NCI-H524 (cell line): ENCODE measurements at regions not wholly inside any gene's neighbourhood (a gene's known extent, or its start where the extent isn't known, plus 50 kb on each side); places are given as distances from the start of the nearest gene placed in this dataset.

ENCODE experiments used
- DNase-seq, 2 experiments: peaks; one replicate each; lab custom pipeline; 2025; lab: John Stamatoyannopoulos, UW

DNA sequence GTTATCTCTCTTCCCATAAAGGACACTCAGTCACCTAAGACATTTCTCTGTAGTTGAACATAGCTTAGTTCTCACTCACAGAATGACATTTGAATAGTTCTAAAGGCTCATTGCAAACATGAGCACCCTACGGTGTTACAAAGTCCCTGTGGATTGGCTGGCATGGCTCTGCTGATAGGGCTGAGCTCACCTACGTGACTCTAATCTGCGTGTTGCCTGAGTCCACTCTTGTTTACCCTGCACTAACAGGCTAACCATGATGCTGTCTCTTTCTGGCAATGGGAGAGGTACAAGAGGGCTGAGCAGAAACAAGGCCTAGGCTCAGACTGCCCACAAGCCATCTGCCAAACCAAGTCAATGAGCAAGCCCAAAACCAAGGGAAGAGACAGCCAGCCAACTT is 103.6 kb downstream of the PALM2AKAP2 start:
- DNase-seq: no peak

DNA sequence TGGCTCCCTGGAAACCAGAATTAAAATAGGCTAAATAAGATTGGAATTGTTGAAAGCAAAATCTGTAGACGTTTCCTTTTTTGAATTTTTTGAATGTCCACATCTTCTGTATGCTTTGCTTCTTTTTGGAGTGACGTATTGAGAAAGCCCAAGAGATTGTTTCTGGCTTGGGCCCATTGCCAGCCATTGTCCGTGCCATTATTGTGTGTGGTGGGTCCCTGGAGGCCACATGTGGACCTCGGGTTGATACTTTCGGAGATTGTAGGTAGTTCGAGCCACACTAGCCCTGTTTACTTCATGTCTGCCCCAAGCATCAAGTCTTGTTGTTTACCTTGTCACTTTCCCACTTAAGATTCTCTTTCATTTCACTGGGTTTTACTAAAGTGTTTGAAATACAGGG is 106.0 kb downstream of the PALM2AKAP2 start:
- DNase-seq: no peak

- no peak for DNase-seq
These were observed 106.6 kb downstream of the PALM2AKAP2 start for GRCh38 chr9:109886617-109887016.

DNA sequence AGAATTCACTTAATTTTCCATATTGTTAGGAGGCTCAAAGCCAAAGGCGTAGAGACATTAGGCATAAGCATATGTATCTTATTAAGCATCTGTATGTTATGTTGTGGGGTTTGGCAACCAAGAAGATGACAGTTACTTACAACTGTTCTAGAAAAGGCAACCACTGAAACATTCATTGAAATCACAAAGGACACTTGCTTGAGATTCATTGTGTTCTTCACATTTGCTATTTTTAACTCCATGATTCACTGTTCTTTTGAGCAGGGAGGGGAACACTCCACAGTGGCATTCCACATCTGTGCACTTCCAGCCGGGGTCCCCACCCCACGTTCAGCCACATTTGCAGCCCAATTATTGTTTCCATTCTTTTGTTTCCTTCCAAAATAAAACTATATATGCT is 107.1 kb downstream of the PALM2AKAP2 start:
- no peak for DNase-seq

DNA sequence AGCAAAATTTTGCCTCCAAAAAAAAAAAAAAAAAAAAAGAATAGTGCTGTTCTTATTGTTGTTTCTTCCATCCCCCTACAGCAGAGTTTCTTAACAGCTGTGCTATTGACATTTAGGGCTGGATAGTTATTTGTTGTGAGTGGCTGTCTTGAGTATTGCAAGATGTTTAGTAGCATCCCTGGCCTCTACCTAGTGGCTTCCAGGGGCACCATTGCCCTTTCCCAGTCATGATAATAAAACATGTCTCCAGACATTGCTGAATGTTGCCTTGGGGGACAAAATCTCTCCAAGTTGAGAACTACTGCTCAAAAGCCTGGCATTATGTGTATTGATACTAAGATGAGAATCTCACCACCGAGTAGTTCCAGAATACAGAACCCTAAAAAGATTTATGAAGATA is 108.7 kb downstream of the PALM2AKAP2 start:
- no peak for DNase-seq

GRCh38 chr9:109889456-109889855 is 109.5 kb downstream of the PALM2AKAP2 start:
- DNase-seq: no peak

GRCh38 chr9:109893241-109893640 is 113.2 kb downstream of the PALM2AKAP2 start:
- no peak for DNase-seq

DNA sequence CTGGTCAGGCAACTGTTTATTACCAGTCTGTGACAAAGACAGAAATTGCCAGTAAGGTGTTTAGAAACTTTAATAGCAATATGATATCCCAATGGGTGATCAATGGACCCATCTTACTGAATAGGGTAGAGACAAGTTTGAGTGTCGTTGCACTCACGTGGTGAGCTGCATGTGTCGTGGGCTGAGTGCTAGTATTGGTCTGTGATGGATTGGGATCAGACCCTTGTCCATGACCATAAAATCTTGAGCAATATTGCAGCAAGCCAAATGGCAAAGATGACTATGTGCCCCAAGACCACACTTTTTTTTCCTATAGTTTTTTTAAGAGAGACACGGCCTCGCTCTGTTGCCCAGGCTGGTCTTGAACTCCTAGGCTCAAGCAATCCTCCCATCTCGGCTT is 114.5 kb downstream of the PALM2AKAP2 start:
- no peak for DNase-seq

- DNase-seq: no peak
These were observed 115.1 kb downstream of the PALM2AKAP2 start for GRCh38 chr9:109894921-109895758.

- DNase-seq: no peak
These were observed 121.2 kb downstream of the PALM2AKAP2 start for GRCh38 chr9:109901201-109901600.

GRCh38 chr9:109903515-109904138 is 123.6 kb downstream of the PALM2AKAP2 start:
- peak; percentile 55 to 85 for DNase-seq

- peak; percentile 20 to 84 for DNase-seq
These were observed 124.7 kb downstream of the PALM2AKAP2 start for GRCh38 chr9:109904666-109905065.

DNA sequence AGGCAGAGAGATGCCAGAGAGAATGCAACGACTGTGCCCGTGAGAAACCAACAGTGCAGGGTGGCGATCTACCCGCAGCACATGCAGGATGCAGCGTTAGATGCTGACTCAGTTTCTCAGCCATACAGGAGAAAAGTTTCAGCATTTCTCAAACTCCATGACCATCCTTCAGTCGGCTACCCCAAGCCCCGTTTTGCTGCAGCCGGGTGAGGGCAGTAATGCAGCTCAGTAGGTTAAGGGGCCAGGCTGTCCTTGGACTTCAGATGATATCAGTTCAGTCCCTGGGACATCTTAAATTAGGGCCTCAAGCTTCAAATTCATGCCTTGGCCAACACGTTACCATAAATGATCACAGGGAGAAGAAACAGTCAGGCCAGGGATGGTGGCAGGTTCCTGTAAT is 125.5 kb downstream of the PALM2AKAP2 start:
- DNase-seq: no peak

DNA sequence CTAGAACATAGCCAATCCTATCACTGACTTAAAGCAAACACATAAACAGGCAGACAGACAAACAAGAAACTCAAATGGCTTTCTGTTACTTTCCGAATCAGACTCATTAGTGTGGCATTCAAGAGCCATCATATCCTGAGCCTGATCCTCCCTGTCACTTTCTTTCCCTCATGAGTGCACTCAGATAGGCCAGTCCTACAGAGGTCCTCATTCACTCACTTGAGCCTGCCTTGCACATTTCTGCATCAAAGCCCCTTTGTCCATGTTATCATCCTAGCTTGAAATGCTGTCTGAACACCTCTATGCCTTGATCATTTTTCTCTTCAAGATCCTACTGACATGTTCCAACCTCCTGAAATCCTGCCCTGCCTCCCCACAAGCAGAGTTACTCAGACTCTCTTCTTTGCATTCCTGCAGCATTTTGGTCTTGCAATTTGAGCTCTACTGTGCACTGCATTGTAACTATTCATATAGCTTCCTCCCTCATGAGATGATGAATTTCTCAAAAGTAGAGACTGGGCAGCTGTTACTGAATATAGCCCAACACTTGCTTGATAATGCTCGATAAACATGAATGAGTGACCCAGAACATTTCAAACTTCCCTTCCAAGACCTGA is 126.9 kb downstream of the PALM2AKAP2 start:
- DNase-seq: peak in 1 of 2 experiments; percentile 14

DNA sequence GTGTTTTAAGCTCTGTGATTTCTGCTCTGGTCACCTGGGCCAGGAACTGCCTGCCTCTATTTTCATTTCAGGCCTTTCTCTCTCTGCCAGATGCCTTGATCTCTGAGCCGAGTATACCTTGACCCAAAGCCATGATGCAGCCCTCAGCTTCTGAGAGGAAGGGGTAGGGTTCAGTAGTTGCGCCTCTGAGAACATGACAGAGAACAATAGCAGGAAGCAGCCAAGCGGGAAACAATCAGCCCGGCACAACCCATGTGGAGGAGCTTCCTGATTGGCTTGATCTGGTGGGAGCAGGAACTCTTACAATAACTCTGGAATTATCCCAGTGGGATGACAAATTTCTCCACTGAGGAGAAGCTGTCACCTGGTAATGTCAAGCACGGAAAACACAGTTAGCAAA is 127.4 kb downstream of the PALM2AKAP2 start:
- no peak for DNase-seq

- no peak for DNase-seq
These were observed 127.9 kb downstream of the PALM2AKAP2 start for GRCh38 chr9:109907810-109908458.

GRCh38 chr9:109908459-109909390 is 128.7 kb downstream of the PALM2AKAP2 start:
- DNase-seq: no peak

DNA sequence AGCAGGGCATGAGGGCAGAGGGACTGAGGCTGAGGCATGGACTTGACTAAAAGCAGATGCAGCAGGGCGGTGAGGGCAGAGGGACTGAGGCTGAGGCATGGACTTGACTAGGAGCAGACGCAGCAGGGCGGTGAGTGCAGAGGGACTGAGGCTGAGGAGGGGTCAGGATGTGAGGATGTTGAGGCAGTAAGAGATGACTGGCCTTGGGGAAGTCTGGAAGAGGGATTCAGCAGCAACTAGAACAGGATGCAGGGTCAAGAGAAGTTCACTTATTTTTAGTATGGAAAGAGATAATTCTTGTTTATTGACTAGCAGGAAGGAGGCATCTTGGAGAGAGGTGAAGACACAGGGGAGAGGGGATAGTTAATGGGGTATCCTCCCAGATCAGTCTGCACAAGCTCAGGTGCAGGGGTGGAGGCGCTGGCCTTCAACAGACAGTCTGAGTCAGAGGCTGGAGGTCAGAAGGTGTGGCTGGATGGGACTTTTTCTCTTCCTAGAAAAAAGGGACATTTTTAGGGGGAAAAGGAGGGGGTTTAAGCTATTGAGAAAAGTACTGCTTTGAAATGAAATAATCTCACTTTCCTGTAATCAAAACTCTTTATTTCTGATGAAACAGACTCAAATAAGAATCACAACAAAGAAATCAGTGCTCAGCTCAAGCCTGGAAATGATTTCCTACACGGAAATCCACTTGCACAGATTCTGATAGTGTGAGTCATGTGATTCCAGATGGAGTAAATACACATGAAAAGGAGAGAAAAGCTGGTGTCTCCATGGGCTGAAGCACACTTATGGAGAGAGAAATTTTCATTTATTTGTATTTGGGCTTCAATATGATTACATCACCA is 130.9 kb downstream of the PALM2AKAP2 start:
- DNase-seq: no peak

DNA sequence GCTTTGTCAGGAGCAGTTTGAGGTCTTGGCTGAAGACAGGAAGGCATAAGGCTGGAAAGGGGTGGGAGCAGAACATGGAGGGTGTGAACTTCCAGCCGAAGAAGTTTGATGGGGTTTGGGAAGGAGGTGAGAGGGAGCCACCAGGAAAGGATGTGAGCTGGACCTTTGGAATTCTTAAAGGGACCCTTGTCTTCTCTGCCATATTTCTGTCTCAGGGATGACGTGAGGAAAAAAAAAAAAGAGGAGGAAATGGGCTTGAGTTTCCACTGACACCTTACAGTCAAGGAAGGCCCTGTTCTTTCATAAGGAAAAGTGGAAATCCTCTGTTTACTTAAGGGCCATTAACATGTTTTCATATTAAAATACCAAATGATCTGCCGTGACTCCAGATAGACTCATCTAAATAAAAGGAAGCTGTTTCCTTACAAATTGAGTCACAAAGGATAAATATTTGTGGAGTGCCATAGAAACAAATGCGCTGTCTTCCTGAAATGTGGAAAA is 132.1 kb downstream of the PALM2AKAP2 start:
- no peak for DNase-seq

- DNase-seq: no peak
These were observed 132.9 kb downstream of the PALM2AKAP2 start for GRCh38 chr9:109912726-109913460.
